SU-DHL-6 (cell line): ENCODE measurements at regions not wholly inside any gene's neighbourhood (a gene's known extent, or its start where the extent isn't known, plus 50 kb on each side); places are given as distances from the start of the nearest gene placed in this dataset.

Source experiments
- H2AFZ ChIP-seq: fragments of 200-600 bp; sonication (generic); 2 replicates; pipeline ENCODE4 v1.6.1; 2014; ENCODE audit warnings: low read depth, mild to moderate bottlenecking, moderate library complexity, mixed read lengths, antibody characterized with exemption, low read length; ENCODE audit not compliant: severe bottlenecking
- H3F3A ChIP-seq: fragments of 200-600 bp; shearing (Covaris generic); 2 replicates; pipeline ENCODE4 v1.6.0; 2016; ENCODE audit warnings: antibody characterized with exemption, mild to moderate bottlenecking; ENCODE audit not compliant: insufficient read depth
- H3K27ac ChIP-seq: fragments of 200-600 bp; sonication (generic); 2 replicates; pipeline ENCODE4 v1.5.1; 2016; ENCODE audit warnings: low read depth, mild to moderate bottlenecking, low read length, moderate library complexity, mixed read lengths
- H3K27me3 ChIP-seq: fragments of 200-600 bp; sonication (generic), shearing (Covaris generic); 2 replicates; pipeline ENCODE4 v1.6.0; 2014; ENCODE audit warnings: mild to moderate bottlenecking, low read length
- H3K36me3 ChIP-seq: fragments of 200-600 bp; sonication (generic); 2 replicates; pipeline ENCODE4 v1.6.1; 2014; ENCODE audit warnings: mild to moderate bottlenecking, low read length, mixed read lengths
- H3K4me2 ChIP-seq: fragments of 300-600, 200-600 bp; shearing (Covaris generic), sonication (generic); 2 replicates; pipeline ENCODE4 v1.6.0; 2014; ENCODE audit warnings: low read length, low read depth, mild to moderate bottlenecking; ENCODE audit not compliant: poor library complexity, severe bottlenecking
- H3K4me3 ChIP-seq: fragments of 200-600 bp; sonication (generic); 2 replicates; pipeline ENCODE4 v1.5.1; 2014; ENCODE audit warnings: antibody characterized with exemption, low read length, mild to moderate bottlenecking, mixed read lengths; ENCODE audit not compliant: insufficient read depth, poor library complexity, severe bottlenecking
- H3K79me2 ChIP-seq: fragments of 200-600 bp; sonication (generic); 2 replicates; pipeline ENCODE4 v1.6.1; 2014; ENCODE audit warnings: mild to moderate bottlenecking, low read length, moderate library complexity; ENCODE audit not compliant: insufficient read depth
- H3K9ac ChIP-seq: fragments of 200-600 bp; sonication (generic); 2 replicates; pipeline ENCODE4 v1.7.0; 2014; ENCODE audit warnings: mild to moderate bottlenecking, low read length
- H3K9me2 ChIP-seq: fragments of 200-600 bp; sonication (generic); replicated peaks from 2 replicates; pipeline ENCODE4 v1.6.1; 2014; ENCODE audit warnings: low read length; ENCODE audit not compliant: insufficient read depth
- H3K9me3 ChIP-seq: fragments of 200-600 bp; sonication (generic); 2 replicates; pipeline ENCODE4 v1.6.1; 2014; ENCODE audit warnings: low read length, mixed read lengths; ENCODE audit not compliant: insufficient read depth
- H4K20me1 ChIP-seq: fragments of 200-600 bp; sonication (generic); 2 replicates; pipeline ENCODE4 v1.6.1; 2014; ENCODE audit warnings: low read depth, mild to moderate bottlenecking, antibody characterized with exemption, low read length, moderate library complexity, mixed read lengths
- EZH2phosphoT487 ChIP-seq: fragments of 200-600 bp; sonication (generic), shearing (Covaris generic); conservative IDR thresholded peaks from 2 replicates; pipeline ENCODE4 v1.6.1; 2018; ENCODE audit warnings: mild to moderate bottlenecking, antibody characterized with exemption, low read length, moderate library complexity, mixed read lengths
- TF ChIP-seq, protein P1 (sequence below): fragments of 200-600 bp; sonication (generic); IDR thresholded peaks from one replicate; pipeline ENCODE4 v1.5.1; 2017; ENCODE audit warnings: antibody characterized with exemption, mild to moderate bottlenecking, low read length, moderate library complexity; ENCODE audit not compliant: insufficient read depth, poor library complexity, severe bottlenecking

DNA sequence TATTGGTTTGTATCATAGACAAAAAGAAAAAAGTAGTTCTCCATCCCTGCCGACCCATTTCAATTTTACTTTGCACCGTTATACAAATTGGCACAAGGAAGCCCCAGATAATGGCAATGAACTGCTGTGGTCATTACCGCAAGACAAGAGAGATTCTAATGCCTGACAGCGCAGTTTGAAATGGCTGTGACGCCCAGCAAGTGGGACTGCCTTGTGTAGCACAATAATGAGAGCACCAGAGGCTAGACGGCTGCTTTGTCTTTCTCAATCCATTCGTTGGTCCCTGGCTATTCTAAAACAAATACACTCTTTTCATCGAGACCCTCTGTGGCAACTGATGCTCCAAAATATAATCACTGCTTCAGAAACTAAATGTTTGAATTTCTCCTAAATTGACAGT lies 192.4 kb upstream of the NEIL3 start:
- no peak overlapping the region for H3K4me2 ChIP-seq
- H3K27ac ChIP-seq: no peak overlapping the region
- H3K36me3 ChIP-seq: no peaks in the 10 kb centered on the region
- H2AFZ ChIP-seq: no peak overlapping the region
- TF ChIP-seq EZH2phosphoT487: no peak
- TF ChIP-seq, protein P1, sequence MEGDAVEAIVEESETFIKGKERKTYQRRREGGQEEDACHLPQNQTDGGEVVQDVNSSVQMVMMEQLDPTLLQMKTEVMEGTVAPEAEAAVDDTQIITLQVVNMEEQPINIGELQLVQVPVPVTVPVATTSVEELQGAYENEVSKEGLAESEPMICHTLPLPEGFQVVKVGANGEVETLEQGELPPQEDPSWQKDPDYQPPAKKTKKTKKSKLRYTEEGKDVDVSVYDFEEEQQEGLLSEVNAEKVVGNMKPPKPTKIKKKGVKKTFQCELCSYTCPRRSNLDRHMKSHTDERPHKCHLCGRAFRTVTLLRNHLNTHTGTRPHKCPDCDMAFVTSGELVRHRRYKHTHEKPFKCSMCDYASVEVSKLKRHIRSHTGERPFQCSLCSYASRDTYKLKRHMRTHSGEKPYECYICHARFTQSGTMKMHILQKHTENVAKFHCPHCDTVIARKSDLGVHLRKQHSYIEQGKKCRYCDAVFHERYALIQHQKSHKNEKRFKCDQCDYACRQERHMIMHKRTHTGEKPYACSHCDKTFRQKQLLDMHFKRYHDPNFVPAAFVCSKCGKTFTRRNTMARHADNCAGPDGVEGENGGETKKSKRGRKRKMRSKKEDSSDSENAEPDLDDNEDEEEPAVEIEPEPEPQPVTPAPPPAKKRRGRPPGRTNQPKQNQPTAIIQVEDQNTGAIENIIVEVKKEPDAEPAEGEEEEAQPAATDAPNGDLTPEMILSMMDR: no peak
- H3K9me3 ChIP-seq: no peaks in the 10 kb centered on the region
- no peak overlapping the region for H3K4me3 ChIP-seq
- no peaks in the 10 kb centered on the region for H3K27me3 ChIP-seq
- no peak overlapping the region for H3K9ac ChIP-seq
- H4K20me1 ChIP-seq: no peaks in the 10 kb centered on the region
- H3K79me2 ChIP-seq: no peaks in the 10 kb centered on the region
- H3K9me2 ChIP-seq: no peaks in the 10 kb centered on the region
- H3F3A ChIP-seq: no peaks in the 10 kb centered on the region

DNA sequence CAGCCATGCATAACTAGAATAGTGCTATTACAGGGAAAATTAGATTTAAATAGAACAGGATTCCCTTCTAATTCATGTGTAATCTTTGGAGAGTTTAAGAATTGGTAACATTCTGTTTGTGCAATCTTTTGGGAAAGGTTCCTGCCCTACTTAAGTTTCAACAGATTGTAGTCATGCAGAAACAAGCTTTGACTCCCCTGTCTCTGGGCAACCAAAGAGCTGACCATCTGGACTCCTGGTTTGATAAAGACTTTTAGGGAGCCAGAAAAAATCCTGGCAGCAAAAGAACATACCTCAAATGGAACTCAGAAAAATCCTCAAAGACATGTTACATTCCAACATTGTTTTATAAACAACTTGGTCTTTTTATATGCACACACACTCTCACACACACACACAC lies 191.1 kb upstream of the NEIL3 start:
- H2AFZ ChIP-seq: no peak overlapping the region
- no peak overlapping the region for H3K4me2 ChIP-seq
- H3K27me3 ChIP-seq: no peaks in the 10 kb centered on the region
- no peaks in the 10 kb centered on the region for H3K9me2 ChIP-seq
- H3K9ac ChIP-seq: no peak overlapping the region
- no peak overlapping the region for H3K27ac ChIP-seq
- TF ChIP-seq, protein P1: no peak
- no peak for TF ChIP-seq EZH2phosphoT487
- H3K36me3 ChIP-seq: no peaks in the 10 kb centered on the region
- H4K20me1 ChIP-seq: no peaks in the 10 kb centered on the region
- H3F3A ChIP-seq: no peaks in the 10 kb centered on the region
- no peaks in the 10 kb centered on the region for H3K79me2 ChIP-seq
- no peak overlapping the region for H3K4me3 ChIP-seq
- H3K9me3 ChIP-seq: no peaks in the 10 kb centered on the region

DNA sequence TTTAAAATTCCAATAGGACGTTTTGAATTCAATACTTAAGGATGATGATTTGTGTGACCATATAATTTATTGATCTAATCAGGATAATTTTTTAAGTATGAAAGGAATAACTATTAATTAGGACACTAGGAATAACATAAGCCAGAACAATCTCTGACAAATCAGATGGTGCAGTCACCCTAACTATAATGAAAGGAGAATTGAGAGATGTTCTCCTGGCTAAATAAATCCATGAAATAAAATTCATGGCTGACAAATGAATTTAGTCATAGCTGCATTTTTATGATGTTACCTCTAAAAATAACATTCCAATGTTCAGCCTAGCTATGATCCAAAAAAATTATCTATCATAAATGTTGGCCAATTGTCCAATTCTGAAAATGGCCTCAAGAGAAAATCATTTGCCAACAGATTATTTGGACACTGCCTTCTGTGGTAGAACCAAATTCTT lies 190.6 kb upstream of the NEIL3 start:
- no peak overlapping the region for H3K4me2 ChIP-seq
- no peak overlapping the region for H2AFZ ChIP-seq
- H3K9me2 ChIP-seq: no peaks in the 10 kb centered on the region
- no peak overlapping the region for H3K4me3 ChIP-seq
- no peak overlapping the region for H3K27ac ChIP-seq
- H4K20me1 ChIP-seq: no peaks in the 10 kb centered on the region
- TF ChIP-seq, protein P1: no peak
- TF ChIP-seq EZH2phosphoT487: no peak
- no peaks in the 10 kb centered on the region for H3K27me3 ChIP-seq
- no peaks in the 10 kb centered on the region for H3K79me2 ChIP-seq
- H3K9me3 ChIP-seq: no peaks in the 10 kb centered on the region
- H3K9ac ChIP-seq: no peak overlapping the region
- H3F3A ChIP-seq: no peaks in the 10 kb centered on the region
- no peaks in the 10 kb centered on the region for H3K36me3 ChIP-seq
